ENCODE measurements at regions not wholly inside any gene's neighbourhood (a gene's known extent, or its start where the extent isn't known, plus 50 kb on each side); places are given as distances from the start of the nearest gene placed in this dataset.

DNA sequence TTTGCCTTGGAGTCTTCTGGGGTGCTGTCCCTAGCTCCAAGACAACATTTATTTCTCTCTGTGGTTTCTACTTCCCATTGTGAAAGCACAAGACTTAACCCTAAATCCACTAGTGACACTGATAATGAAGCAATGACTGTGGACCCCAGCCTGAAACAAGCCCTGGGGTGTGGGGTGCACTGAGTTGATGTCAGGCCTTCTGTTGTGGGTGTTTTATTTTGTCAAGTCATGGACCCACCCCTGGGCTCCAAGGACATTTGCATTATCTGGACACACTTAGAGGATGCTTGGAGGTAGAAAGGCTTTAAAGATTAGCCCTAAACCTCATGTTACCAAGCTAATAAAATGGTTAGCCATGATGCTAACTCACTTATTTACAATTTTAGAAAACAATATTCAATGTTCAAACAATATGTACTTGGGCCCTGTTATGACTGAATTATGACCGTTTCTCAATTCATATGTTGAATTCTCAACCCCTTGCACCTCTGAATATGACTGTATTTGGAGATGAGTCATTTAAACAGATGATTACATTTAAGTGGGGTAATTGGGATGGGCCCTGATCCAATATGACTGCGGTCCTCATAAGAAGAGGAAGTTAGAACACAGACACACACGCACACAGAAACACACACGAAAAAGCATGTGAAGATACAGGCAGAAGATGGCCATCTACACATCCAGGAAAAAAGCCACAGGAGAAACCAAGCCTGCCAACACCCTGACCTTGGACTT lies 137.2 kb upstream of the IGFBP3 start (continued):
- TF ChIP-seq, protein P1, sequence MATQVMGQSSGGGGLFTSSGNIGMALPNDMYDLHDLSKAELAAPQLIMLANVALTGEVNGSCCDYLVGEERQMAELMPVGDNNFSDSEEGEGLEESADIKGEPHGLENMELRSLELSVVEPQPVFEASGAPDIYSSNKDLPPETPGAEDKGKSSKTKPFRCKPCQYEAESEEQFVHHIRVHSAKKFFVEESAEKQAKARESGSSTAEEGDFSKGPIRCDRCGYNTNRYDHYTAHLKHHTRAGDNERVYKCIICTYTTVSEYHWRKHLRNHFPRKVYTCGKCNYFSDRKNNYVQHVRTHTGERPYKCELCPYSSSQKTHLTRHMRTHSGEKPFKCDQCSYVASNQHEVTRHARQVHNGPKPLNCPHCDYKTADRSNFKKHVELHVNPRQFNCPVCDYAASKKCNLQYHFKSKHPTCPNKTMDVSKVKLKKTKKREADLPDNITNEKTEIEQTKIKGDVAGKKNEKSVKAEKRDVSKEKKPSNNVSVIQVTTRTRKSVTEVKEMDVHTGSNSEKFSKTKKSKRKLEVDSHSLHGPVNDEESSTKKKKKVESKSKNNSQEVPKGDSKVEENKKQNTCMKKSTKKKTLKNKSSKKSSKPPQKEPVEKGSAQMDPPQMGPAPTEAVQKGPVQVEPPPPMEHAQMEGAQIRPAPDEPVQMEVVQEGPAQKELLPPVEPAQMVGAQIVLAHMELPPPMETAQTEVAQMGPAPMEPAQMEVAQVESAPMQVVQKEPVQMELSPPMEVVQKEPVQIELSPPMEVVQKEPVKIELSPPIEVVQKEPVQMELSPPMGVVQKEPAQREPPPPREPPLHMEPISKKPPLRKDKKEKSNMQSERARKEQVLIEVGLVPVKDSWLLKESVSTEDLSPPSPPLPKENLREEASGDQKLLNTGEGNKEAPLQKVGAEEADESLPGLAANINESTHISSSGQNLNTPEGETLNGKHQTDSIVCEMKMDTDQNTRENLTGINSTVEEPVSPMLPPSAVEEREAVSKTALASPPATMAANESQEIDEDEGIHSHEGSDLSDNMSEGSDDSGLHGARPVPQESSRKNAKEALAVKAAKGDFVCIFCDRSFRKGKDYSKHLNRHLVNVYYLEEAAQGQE (IDR thresholded peaks at IDR 0.05; ENCODE audit: low read depth, low read length), result no peak
- TF ChIP-seq NFXL1 (IDR thresholded peaks at IDR 0.05; ENCODE audit: borderline replicate concordance), result no peak
- TF ChIP-seq ZNF622 (IDR thresholded peaks at IDR 0.05), result no peak
- no peak for TF ChIP-seq NR2C2 (IDR thresholded peaks at IDR 0.05; ENCODE audit: borderline replicate concordance, control insufficient read depth, insufficient read length, low read depth)
- no peak for TF ChIP-seq NFYA (IDR thresholded peaks at IDR 0.05; ENCODE audit: borderline replicate concordance, low read depth, low read length)
- TF ChIP-seq, protein P2, sequence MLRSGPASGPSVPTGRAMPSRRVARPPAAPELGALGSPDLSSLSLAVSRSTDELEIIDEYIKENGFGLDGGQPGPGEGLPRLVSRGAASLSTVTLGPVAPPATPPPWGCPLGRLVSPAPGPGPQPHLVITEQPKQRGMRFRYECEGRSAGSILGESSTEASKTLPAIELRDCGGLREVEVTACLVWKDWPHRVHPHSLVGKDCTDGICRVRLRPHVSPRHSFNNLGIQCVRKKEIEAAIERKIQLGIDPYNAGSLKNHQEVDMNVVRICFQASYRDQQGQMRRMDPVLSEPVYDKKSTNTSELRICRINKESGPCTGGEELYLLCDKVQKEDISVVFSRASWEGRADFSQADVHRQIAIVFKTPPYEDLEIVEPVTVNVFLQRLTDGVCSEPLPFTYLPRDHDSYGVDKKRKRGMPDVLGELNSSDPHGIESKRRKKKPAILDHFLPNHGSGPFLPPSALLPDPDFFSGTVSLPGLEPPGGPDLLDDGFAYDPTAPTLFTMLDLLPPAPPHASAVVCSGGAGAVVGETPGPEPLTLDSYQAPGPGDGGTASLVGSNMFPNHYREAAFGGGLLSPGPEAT (IDR thresholded peaks at IDR 0.05; ENCODE audit: low read depth), result no peak
- no peak for TF ChIP-seq POU2F2 (IDR thresholded peaks at IDR 0.05; ENCODE audit: borderline replicate concordance, low read depth, low read length)
- peak; percentile 56; the same call in 1 of the 2 replicates for TF ChIP-seq ATF7 (IDR thresholded peaks at IDR 0.05; ENCODE audit: low read depth)
- TF ChIP-seq IKZF2 (IDR thresholded peaks at IDR 0.05), result peak; percentile 51 to 68; a peak in 3 of 4 replicates
- TF ChIP-seq SIN3A (IDR thresholded peaks at IDR 0.05; ENCODE audit: low read depth, low read length), result no peak
- TF ChIP-seq MYB (IDR thresholded peaks at IDR 0.05; ENCODE audit: borderline replicate concordance, low read depth, low read length), result no peak
- TF ChIP-seq, protein P3, sequence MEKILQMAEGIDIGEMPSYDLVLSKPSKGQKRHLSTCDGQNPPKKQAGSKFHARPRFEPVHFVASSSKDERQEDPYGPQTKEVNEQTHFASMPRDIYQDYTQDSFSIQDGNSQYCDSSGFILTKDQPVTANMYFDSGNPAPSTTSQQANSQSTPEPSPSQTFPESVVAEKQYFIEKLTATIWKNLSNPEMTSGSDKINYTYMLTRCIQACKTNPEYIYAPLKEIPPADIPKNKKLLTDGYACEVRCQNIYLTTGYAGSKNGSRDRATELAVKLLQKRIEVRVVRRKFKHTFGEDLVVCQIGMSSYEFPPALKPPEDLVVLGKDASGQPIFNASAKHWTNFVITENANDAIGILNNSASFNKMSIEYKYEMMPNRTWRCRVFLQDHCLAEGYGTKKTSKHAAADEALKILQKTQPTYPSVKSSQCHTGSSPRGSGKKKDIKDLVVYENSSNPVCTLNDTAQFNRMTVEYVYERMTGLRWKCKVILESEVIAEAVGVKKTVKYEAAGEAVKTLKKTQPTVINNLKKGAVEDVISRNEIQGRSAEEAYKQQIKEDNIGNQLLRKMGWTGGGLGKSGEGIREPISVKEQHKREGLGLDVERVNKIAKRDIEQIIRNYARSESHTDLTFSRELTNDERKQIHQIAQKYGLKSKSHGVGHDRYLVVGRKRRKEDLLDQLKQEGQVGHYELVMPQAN (conservative IDR thresholded peaks at IDR 0.05), result no peak
- TF ChIP-seq, protein P4, sequence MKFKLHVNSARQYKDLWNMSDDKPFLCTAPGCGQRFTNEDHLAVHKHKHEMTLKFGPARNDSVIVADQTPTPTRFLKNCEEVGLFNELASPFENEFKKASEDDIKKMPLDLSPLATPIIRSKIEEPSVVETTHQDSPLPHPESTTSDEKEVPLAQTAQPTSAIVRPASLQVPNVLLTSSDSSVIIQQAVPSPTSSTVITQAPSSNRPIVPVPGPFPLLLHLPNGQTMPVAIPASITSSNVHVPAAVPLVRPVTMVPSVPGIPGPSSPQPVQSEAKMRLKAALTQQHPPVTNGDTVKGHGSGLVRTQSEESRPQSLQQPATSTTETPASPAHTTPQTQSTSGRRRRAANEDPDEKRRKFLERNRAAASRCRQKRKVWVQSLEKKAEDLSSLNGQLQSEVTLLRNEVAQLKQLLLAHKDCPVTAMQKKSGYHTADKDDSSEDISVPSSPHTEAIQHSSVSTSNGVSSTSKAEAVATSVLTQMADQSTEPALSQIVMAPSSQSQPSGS (IDR thresholded peaks at IDR 0.05; ENCODE audit: low read length), result peak; percentile 74; the same call in 1 of the 2 replicates
- 0 out of 2 replicates have a peak, but pooled peaks have one; percentile 40 for TF ChIP-seq ZNF217 (IDR thresholded peaks at IDR 0.05)
- TF ChIP-seq EED (IDR thresholded peaks at IDR 0.05; ENCODE audit: low read depth), result peak; percentile 72; the same call in 1 of the 2 replicates
- TF ChIP-seq BRCA1 (IDR thresholded peaks at IDR 0.05; ENCODE audit: low read depth, low read length), result no peak
- no peak for TF ChIP-seq JUND (IDR thresholded peaks at IDR 0.05; ENCODE audit: low read depth, low read length)
- no peak for TF ChIP-seq SIX5 (IDR thresholded peaks at IDR 0.05; ENCODE audit: low read depth, low read length, severe bottlenecking)
- TF ChIP-seq GATAD2B (conservative IDR thresholded peaks at IDR 0.05; ENCODE audit: low read depth), result no peak
- no peak for TF ChIP-seq SUPT20H (IDR thresholded peaks at IDR 0.05; ENCODE audit: borderline replicate concordance, control insufficient read depth, low read depth, low read length)
- TF ChIP-seq TCF3 (IDR thresholded peaks at IDR 0.05; ENCODE audit: borderline replicate concordance, insufficient read depth, low read depth, low read length), result no peak
